ENCODE measurements at regions not wholly inside any gene's neighbourhood (a gene's known extent, or its start where the extent isn't known, plus 50 kb on each side); places are given as distances from the start of the nearest gene placed in this dataset.

- TF ChIP-seq CHD7 (IDR thresholded peaks at IDR 0.05; ENCODE audit: insufficient replicate concordance, low read length) (no peak), RNF2 (IDR thresholded peaks at IDR 0.05; ENCODE audit: borderline replicate concordance, low read depth, low read length, missing control alignments, poor library complexity, severe bottlenecking) (no peak), USF2 (IDR thresholded peaks at IDR 0.05; ENCODE audit: low read length) (no peak)
These were observed 1107.3 kb downstream of the SLC6A15 start (continued) for GRCh38 chr12:83805156-83805772.

Data from H1 (cell line).